Stimulated activated CD8-positive, alpha-beta memory T cell treated with anti-CD3 and anti-CD28 coated beads, Interleukin-4, amount 100 ng/mL, for 24 hours (primary cell): ENCODE measurements at regions not wholly inside any gene's neighbourhood (a gene's known extent, or its start where the extent isn't known, plus 50 kb on each side); places are given as distances from the start of the nearest gene placed in this dataset.
"Not testable (repeated sequence)": the region's sequence is repeated elsewhere in the genome, so short reads cannot be mapped to it uniquely, and the experiment has no call there.

Experiments
- DNase-seq: peaks from one replicate; pipeline ENCODE4 v3.0.0-alpha.2; 2020; ENCODE audit warnings: low read depth

- DNase-seq, result no peak
Observed at GRCh38 chr13:57784633-57785032, 153.1 kb downstream of the PCDH17 start.

GRCh38 chr13:57787058-57787791 lies 155.7 kb downstream of the PCDH17 start:
- DNase-seq, result no peak

DNA sequence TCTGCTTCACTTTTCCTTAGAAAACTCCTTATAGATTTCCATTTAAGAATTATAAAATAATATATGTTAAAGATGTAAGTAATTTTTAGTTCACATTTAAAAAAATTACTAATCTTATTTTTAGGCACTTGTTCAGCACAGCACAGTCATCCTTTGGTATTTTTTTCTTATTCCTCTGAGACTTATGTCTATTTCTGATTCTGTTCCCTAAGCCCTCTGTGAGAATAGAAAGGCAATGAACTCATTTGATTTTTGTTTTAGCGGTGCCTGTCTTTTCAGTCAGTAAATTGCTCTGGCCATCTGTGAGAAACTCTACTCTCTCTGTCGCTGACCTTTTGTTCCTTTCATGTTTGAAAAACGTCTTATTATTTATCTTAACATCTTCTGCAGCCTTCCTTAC lies 168.1 kb downstream of the PCDH17 start:
- no peak for DNase-seq

- no peak for DNase-seq
Observed at GRCh38 chr13:57813651-57814050, 182.1 kb downstream of the PCDH17 start.

- no peak for DNase-seq
Observed at GRCh38 chr13:57815600-57815999, 184.1 kb downstream of the PCDH17 start.

- no peak for DNase-seq
Observed at GRCh38 chr13:57820924-57821323, 189.4 kb downstream of the PCDH17 start.

DNA sequence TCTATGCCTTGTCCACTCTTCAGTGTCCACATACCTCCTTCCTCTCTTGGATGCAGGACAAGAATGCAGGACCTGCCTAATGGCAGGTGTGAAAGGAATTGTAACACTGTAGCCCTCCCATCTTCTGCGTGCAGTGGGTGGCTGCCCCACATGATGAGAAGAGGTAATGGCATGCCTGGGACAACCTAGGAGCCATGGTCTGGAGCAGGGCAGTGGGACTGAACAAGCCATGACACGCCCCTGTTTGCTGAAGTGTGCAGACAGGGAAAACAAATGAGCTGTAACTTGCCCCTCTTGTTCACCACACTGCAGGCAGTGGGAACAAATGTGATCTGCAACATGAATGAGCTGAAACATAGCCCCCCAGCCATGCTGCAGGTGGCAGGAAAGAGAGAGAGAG lies 192.2 kb downstream of the PCDH17 start:
- no peak for DNase-seq

- no peak for DNase-seq
Observed at GRCh38 chr13:57824121-57824520, 192.6 kb downstream of the PCDH17 start.

DNA sequence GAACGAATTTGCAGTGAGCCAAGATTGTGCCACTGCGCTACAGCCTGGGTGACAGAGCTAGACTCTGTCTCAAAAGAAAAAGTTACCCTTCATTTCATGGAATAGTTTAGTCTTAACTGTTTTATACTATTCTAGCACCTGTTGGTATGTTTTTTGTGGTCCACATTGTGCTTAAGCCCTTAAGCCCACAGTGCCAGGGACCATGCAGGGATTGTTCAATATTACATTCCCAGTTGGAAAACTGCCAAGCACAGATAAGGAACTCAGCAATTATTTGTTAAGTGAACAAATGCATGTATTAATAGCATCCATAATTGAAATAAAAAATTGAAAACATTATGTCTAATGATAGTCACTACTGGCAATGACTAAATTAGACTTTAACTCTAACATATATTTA lies 193.5 kb downstream of the PCDH17 start:
- DNase-seq, result no peak

DNA sequence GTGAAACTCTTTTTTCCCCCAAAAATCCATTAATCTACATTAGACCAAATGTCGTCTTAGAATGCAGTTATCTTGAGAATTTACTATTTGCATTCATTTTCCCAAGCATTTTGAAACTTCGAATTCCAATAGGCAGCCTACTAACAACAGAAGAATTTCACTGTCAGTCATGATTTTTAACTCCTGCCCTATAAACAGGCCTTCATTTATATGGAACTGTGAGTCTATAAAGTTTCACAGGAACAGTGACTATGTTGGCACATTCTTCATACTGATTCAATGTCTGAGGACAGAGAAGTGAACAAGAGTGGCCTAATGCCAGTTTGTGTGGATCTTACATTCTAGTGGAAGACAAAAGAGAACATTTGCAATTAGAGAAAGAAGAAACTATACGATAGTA lies 198.0 kb downstream of the PCDH17 start:
- DNase-seq, result no peak

DNA sequence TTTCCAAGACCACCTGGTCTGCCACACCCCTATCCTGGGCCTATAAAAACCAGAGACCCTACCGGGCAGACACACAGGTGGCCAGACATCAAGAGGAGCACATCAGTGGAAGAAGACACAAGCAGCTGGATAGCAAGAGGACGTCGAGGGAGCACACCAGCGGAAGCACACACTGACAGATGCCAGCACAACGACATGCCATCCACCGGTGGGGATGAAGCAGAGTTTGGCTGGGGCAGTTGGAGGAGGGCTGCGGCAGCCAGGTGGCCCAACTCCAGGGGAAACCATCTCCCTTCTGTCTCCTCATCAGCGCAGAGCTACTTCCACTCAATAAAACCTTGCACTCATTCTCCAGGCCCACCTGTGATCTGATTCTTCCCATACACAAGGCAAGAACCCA lies 200.6 kb downstream of the PCDH17 start:
- DNase-seq, result no peak

- DNase-seq, result no peak
Observed at GRCh38 chr13:57837801-57838200, 206.3 kb downstream of the PCDH17 start.

GRCh38 chr13:57843521-57843920 lies 212.0 kb downstream of the PCDH17 start:
- no peak for DNase-seq

GRCh38 chr13:57846600-57847173 lies 215.1 kb downstream of the PCDH17 start:
- DNase-seq, result no peak

DNA sequence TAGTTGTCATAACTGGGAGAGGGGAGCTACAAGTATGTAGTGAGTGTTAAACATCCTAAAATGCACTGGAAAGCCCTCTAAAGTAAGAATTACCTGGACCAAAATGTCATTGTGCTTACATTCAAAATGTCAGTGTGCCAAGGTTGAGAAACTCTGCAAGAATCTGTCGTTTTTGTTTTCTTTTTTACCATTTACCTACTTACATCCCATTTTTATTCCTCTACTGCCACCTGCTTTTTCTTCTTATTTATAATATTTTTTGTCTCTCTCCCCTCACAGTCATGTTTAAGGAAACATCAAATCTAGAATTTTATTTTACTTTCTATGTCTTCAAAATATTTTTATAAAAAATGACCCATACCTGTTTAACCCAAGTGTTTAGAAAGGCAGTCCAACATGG lies 226.4 kb downstream of the PCDH17 start:
- DNase-seq, result no peak

DNA sequence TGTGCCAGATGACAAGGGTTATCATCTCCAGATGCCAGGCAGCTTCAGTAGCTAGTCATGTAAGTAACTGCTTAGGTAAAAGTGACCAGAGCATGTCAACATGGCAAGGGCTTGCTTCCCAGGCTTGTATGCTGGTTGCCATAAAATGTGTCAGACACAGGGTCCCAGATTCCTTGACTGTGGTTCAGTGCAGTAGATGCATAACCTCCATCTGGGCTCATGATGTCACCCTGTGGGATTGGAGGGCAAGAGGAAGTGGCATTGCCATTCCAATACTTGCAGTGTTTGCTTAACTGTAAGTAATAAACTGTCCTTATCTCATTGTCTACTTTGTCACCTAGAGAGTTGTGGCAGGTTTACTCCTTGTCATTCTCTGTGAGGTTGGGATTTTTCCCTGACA lies 226.8 kb downstream of the PCDH17 start:
- no peak for DNase-seq

- no peak for DNase-seq
Observed at GRCh38 chr13:57862879-57863278, 231.3 kb downstream of the PCDH17 start.

- DNase-seq, result no peak
Observed at GRCh38 chr13:57865600-57866294, 234.2 kb downstream of the PCDH17 start.

DNA sequence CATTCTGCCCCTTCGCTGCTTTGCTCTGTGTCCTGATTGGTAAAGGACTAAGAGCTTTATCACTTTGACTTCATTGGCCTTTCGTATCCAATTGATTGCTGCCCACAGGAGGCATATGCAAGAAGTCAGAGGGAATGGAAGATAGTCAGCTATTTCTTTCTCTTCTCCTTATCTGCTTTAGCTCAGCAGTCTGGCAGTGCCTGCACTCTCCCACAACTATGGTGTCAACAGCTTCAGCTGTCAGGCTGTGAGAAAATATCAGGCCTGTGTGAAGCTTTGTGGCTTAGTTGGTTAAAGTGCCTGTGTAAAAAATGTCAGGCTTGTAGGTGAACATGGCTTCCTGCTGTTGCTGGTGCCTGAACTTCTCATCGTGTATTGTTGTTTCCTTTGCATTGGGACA lies 243.0 kb downstream of the PCDH17 start:
- no peak for DNase-seq

DNA sequence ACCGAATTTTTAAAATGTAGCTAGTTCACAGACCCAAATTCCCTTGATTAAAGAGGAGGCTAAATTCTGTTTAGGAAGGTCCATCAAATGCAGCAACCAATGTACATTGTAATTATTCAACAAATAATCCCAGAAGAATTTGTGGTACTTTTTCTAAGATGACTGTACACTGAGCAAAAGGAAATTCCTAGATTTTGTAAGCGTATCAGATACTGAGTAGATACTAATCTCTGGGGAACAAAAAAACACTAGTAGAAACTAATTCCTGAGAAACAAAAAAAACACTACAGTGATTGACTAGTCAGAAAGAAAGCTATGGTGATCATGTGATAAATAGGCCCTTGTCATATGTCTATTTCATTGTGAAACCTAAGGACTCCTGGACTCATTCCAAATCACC lies 246.1 kb downstream of the PCDH17 start:
- DNase-seq, result no peak

DNA sequence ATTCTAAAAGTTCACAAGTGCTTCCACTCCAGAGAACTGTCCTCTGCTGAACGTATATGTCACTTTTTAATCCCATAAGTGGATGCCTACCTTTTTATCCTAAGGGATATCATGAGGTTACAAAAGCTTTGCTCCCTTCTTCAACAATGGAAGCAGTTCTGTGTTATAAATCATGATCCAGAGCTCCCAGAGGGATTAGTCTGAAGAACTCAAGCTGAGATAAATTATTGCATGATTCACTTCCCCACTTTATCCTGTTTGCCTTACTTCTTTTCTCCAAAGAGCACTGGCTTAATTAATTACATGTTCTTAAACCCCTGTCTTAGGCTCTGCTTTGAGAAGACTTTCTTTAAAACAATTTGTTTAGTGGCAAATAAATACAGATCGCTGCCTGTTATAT lies 246.7 kb downstream of the PCDH17 start:
- DNase-seq, result no peak

DNA sequence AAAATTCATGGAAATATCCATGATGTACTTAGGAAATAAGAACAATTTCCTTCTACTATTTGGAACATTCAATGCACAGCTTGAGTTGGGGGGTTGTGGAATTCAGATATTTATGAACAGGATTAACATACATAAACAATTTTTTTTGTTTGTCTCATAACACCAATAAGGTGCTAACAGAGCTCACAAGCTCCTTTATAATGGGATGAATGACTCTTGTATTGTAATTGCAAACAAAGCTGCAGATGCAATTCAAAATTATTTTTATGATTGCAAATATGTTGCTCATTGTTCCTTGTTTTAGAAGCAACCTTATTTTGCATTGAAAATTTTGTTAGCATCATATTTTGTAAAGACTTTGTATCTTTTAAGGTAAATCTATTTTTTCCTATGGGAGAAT lies 265.7 kb downstream of the PCDH17 start:
- no peak for DNase-seq

GRCh38 chr13:57899096-57899495 lies 267.6 kb downstream of the PCDH17 start:
- no peak for DNase-seq

DNA sequence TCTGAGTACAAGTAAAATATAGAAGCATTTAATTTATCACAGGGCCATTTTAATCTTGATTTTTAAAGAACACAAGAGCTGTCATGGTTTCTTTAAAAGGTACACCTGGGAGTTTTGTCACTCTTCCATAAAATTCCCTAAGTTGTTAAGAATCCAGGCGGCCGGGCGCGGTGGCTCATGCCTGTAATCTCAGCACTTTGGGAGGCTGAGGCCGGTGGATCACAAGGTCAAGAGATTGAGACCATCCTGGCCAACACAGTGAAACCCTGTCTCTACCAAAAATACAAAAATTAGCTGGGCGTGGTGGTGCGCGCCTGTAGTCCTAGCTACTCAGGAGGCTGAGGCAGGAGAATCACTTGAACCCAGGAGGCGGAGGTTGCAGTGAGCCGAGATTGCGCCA lies 278.3 kb downstream of the PCDH17 start:
- DNase-seq, result not testable (repeated sequence)
